GM19438 (cell line): ENCODE measurements at regions not wholly inside any gene's neighbourhood (a gene's known extent, or its start where the extent isn't known, plus 50 kb on each side); places are given as distances from the start of the nearest gene placed in this dataset.
A peak's percentile ranks its signal among the peaks of the same experiment; 100 is the strongest.

ENCODE experiments used
- ATAC-seq: cut with Tn5 transposase; IDR thresholded peaks from one replicate; pipeline ENCODE4 v1.9.1; 2021; ENCODE audit warnings: low read depth; ENCODE audit not compliant: unreplicated experiment

GRCh38 chr13:103174966-103175365 is 108.7 kb upstream of the SLC10A2 start:
- no peak for ATAC-seq

GRCh38 chr13:103168901-103169508 is 102.8 kb upstream of the SLC10A2 start:
- ATAC-seq: no peak

- ATAC-seq: no peak
These were observed 98.0 kb upstream of the SLC10A2 start for GRCh38 chr13:103164251-103164650.

- no peak for ATAC-seq
These were observed 95.3 kb upstream of the SLC10A2 start for GRCh38 chr13:103161476-103161875.

- ATAC-seq: no peak
These were observed 91.4 kb upstream of the SLC10A2 start for GRCh38 chr13:103157434-103158145.

- ATAC-seq: no peak
These were observed 90.8 kb upstream of the SLC10A2 start for GRCh38 chr13:103157016-103157415.

GRCh38 chr13:103156346-103156998 is 90.3 kb upstream of the SLC10A2 start:
- no peak for ATAC-seq

GRCh38 chr13:103153466-103153865 is 87.2 kb upstream of the SLC10A2 start:
- ATAC-seq: no peak

GRCh38 chr13:103147961-103148360 is 81.7 kb upstream of the SLC10A2 start:
- ATAC-seq: no peak

GRCh38 chr13:103145442-103145841 is 79.2 kb upstream of the SLC10A2 start:
- no peak for ATAC-seq

- ATAC-seq: no peak
These were observed 77.2 kb upstream of the SLC10A2 start for GRCh38 chr13:103143432-103143831.

- ATAC-seq: no peak
These were observed 75.9 kb upstream of the SLC10A2 start for GRCh38 chr13:103142151-103142550.

- peak; percentile 91 for ATAC-seq
These were observed 73.9 kb upstream of the SLC10A2 start for GRCh38 chr13:103140001-103140671.

- no peak for ATAC-seq
These were observed 68.1 kb upstream of the SLC10A2 start for GRCh38 chr13:103134271-103134670.

GRCh38 chr13:103133556-103133955 is 67.3 kb upstream of the SLC10A2 start:
- ATAC-seq: no peak

- ATAC-seq: peak; percentile 83
These were observed 64.5 kb upstream of the SLC10A2 start for GRCh38 chr13:103130681-103131210.

GRCh38 chr13:103130146-103130545 is 63.9 kb upstream of the SLC10A2 start:
- no peak for ATAC-seq
